ENCODE measurements at regions not wholly inside any gene's neighbourhood (a gene's known extent, or its start where the extent isn't known, plus 50 kb on each side); places are given as distances from the start of the nearest gene placed in this dataset.
A peak's percentile ranks its signal among the peaks of the same experiment; 100 is the strongest.
"Not testable (repeated sequence)": the region's sequence is repeated elsewhere in the genome, so short reads cannot be mapped to it uniquely, and the experiment has no call there.

DNA sequence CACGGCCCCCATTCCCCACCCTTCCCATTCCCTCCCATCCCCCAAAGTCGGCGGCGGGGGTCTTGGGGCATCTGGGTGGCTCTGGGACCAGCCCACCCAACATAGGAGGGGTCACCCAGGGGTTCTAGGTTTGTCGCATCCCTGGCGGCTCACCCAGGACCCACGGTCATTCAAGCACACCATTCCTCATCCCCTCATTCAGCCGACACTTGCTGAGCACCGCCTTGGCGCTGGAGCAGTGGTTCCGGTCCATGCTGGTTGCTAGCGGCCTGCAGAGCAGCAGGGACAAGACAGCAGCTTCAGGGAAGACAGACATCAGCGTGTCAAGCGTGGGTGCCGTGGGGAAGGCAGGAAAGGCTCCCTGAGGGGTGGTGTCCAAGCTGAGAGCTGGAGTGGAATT, 50.5 kb upstream of the OTOS start:
- Histone ChIP-seq H3K9me3 (ENCODE audit: low read length) (no peaks in the 10 kb centered on the region), H3K4me3 (ENCODE audit: low read length) (no peak overlapping the region), H3K27me3 (ENCODE audit: insufficient read depth, low read length, poor library complexity, severe bottlenecking) (no peaks in the 10 kb centered on the region), H3K4me1 (ENCODE audit: insufficient read depth, low read length) (no peaks in the 10 kb centered on the region), H3K36me3 (ENCODE audit: insufficient read depth, low read length) (no peaks in the 10 kb centered on the region), H3K27ac (ENCODE audit: low read depth, low read length) (no peak overlapping the region)
- Mint-ChIP-seq H3K36me3 (no peaks in the 10 kb centered on the region), H3K27me3 (peaks cover 13 to 37% of the 10 kb centered on the region in 2 donors), H3K27ac (no peak overlapping the region), H3K4me1 (no peaks in the 10 kb centered on the region), H3K9me3 (peaks cover 0 to 9% (median 7%) of the 10 kb centered on the region in 5 donors), H3K4me3 (no peak overlapping the region)
- ChIA-PET POLR2A (no interaction called here), CTCF (no interaction called here)
- no peak for DNase-seq

GRCh38 chr2:240192661-240193060, 52.2 kb upstream of the OTOS start:
- H3K4me1 Mint-ChIP-seq: no peaks in the 10 kb centered on the region
- H3K27ac ChIP-seq (ENCODE audit: low read depth, low read length): no peak overlapping the region
- no peaks in the 10 kb centered on the region for H3K4me1 ChIP-seq (ENCODE audit: insufficient read depth, low read length)
- no peaks in the 10 kb centered on the region for H3K27me3 ChIP-seq (ENCODE audit: insufficient read depth, low read length, poor library complexity, severe bottlenecking)
- peaks cover 11 to 40% of the 10 kb centered on the region in 2 donors for H3K27me3 Mint-ChIP-seq
- DNase-seq: no peak
- H3K4me3 ChIP-seq (ENCODE audit: low read length): no peak overlapping the region
- H3K27ac Mint-ChIP-seq: peak overlapping the region in 1 of 8 donors; percentile 35
- CTCF ChIA-PET: no interaction called here
- no peaks in the 10 kb centered on the region for H3K9me3 ChIP-seq (ENCODE audit: low read length)
- H3K9me3 Mint-ChIP-seq: peaks cover 0 to 7% (median 7%) of the 10 kb centered on the region in 5 donors
- POLR2A ChIA-PET: no interaction called here
- no peaks in the 10 kb centered on the region for H3K36me3 ChIP-seq (ENCODE audit: insufficient read depth, low read length)
- no peaks in the 10 kb centered on the region for H3K36me3 Mint-ChIP-seq
- no peak overlapping the region for H3K4me3 Mint-ChIP-seq

- H3K27me3 ChIP-seq (ENCODE audit: insufficient read depth, low read length, poor library complexity, severe bottlenecking); H3K9me3 Mint-ChIP-seq; DNase-seq; H3K36me3 ChIP-seq (ENCODE audit: insufficient read depth, low read length); H3K36me3 Mint-ChIP-seq; H3K9me3 ChIP-seq (ENCODE audit: low read length); POLR2A ChIA-PET; H3K27ac ChIP-seq (ENCODE audit: low read depth, low read length); H3K4me3 ChIP-seq (ENCODE audit: low read length); H3K4me1 Mint-ChIP-seq; H3K27ac Mint-ChIP-seq; H3K4me3 Mint-ChIP-seq; H3K4me1 ChIP-seq (ENCODE audit: insufficient read depth, low read length); CTCF ChIA-PET: not testable (repeated sequence)
- H3K27me3 Mint-ChIP-seq: peaks cover 11 to 36% of the 10 kb centered on the region in 2 donors
Observed at GRCh38 chr2:240194341-240194762, 53.9 kb upstream of the OTOS start.

DNA sequence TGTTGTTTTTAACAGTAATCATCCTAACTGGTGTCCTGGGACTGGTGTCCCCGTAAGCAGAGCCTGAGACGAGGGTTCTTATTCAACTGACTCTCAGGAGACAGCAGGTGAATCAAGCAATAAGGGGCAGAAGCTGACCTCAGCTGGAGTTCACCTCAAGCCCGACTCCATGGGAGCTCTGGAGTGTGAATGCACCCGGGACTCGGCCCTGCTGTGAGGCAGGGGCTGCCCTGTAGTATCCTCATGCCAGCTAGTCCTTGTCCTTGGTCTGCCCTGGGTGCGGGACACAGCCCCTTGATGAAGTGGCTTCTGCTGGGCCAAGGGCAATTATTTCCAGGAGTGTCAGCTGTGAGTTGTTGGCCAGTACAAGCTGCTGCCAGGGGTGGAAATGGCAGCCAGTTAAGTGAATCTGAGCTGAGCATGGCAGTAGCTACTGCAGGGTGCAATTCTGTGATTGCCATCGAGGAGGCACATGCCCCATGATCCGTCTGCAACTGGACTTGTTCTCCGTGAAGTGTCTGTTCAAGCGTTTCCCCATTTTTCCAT, 54.9 kb upstream of the OTOS start:
- Mint-ChIP-seq H3K4me1 (peaks cover 0 to 3% (median 2%) of the 10 kb centered on the region in 3 donors), H3K4me3 (peak overlapping the region in 1 of 7 donors; percentile 32), H3K27ac (no peak overlapping the region), H3K36me3 (no peaks in the 10 kb centered on the region), H3K27me3 (peaks cover 13 to 37% of the 10 kb centered on the region in 2 donors), H3K9me3 (no peaks in the 10 kb centered on the region)
- Histone ChIP-seq H3K36me3 (ENCODE audit: insufficient read depth, low read length) (no peaks in the 10 kb centered on the region), H3K4me3 (ENCODE audit: low read length) (no peak overlapping the region), H3K9me3 (ENCODE audit: low read length) (no peaks in the 10 kb centered on the region), H3K27ac (ENCODE audit: low read depth, low read length) (no peak overlapping the region), H3K4me1 (ENCODE audit: insufficient read depth, low read length) (no peaks in the 10 kb centered on the region), H3K27me3 (ENCODE audit: insufficient read depth, low read length, poor library complexity, severe bottlenecking) (no peaks in the 10 kb centered on the region)
- CTCF ChIA-PET: no interaction called here
- no peak for DNase-seq
- POLR2A ChIA-PET: no interaction called here

DNA sequence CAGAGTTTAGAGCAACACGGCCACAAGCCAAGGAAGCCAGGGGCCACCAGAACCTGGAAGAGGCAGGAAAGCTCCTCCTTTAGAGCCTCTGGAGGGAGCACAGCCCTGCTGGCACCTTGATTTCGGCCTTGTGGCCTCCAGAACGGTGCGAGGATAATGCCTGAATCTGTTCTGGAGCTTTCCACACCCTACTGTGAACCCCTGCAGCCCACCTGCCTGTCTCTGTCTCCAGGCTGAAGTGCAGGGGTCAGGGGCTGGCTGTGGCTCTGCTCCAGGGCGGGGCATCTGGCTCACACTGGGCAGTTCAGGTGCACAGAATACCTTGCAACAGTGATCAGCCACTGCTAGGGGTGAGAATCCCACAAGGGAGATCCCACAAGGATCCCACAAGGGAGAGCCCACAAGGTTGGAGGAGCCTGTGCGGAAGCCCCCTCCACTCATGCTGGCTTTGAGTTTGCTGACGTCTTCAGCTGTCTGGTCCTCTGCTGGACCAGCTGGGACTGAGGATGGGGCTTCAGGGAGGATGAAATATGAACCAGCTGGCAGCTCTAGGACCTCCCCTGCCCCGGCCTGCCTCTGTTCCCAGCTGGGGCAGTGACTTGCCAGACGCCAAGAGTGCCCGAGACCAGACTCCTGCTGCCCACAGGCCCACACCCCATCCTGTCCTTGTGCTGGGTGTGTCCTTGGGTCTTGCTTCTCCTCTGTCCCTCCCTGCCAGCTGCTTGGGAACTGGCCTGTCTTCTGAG, 56.4 kb upstream of the OTOS start:
- H3K27me3 ChIP-seq (ENCODE audit: insufficient read depth, low read length, poor library complexity, severe bottlenecking): no peaks in the 10 kb centered on the region
- H3K4me3 ChIP-seq (ENCODE audit: low read length): no peak overlapping the region
- no peaks in the 10 kb centered on the region for H3K36me3 Mint-ChIP-seq
- CTCF ChIA-PET: no interaction called here
- H3K27me3 Mint-ChIP-seq: peaks cover 10 to 39% of the 10 kb centered on the region in 2 donors
- no peaks in the 10 kb centered on the region for H3K36me3 ChIP-seq (ENCODE audit: insufficient read depth, low read length)
- H3K4me1 Mint-ChIP-seq: peaks cover 0 to 4% (median 3%) of the 10 kb centered on the region in 3 donors
- DNase-seq: no peak
- no peak overlapping the region for H3K4me3 Mint-ChIP-seq
- no peaks in the 10 kb centered on the region for H3K9me3 Mint-ChIP-seq
- H3K27ac ChIP-seq (ENCODE audit: low read depth, low read length): no peak overlapping the region
- H3K4me1 ChIP-seq (ENCODE audit: insufficient read depth, low read length): no peaks in the 10 kb centered on the region
- no peak overlapping the region for H3K27ac Mint-ChIP-seq
- no peaks in the 10 kb centered on the region for H3K9me3 ChIP-seq (ENCODE audit: low read length)
- POLR2A ChIA-PET: no interaction called here

DNA sequence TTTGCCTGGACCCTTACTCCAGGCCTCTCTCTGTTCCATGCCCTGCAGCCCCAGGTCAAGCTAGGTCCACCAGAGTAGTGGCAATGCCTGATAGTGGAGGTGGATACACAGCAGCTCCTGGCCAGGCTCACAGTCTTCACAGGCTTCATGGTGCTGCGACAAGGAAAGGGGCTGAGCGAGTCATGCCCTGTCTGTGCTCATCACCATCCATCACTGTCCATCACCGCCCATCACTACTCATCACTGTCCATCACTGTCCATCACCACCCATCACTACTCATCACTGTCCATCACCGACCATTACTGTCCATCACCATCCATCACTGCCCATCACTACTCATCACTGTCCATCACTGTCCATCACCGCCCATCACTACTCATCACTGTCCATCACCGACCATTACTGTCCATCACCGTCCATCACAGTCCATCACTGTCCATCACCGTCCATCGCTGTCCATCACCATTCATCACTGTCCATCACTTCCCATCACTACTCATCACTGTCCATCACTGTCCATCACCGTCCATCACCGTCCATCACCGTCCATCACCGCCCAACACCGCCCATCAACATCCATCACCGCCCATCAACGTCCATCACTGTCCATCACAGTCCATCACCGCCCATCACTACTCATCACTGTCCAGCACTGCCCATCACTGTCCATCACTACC, 57.1 kb upstream of the OTOS start:
- H3K27ac Mint-ChIP-seq: no peak overlapping the region
- DNase-seq: no peak
- peaks cover 0 to 4% (median 3%) of the 10 kb centered on the region in 3 donors for H3K4me1 Mint-ChIP-seq
- Histone ChIP-seq H3K4me1 (ENCODE audit: insufficient read depth, low read length) (no peaks in the 10 kb centered on the region), H3K27ac (ENCODE audit: low read depth, low read length) (no peak overlapping the region), H3K4me3 (ENCODE audit: low read length) (no peak overlapping the region), H3K27me3 (ENCODE audit: insufficient read depth, low read length, poor library complexity, severe bottlenecking) (no peaks in the 10 kb centered on the region), H3K36me3 (ENCODE audit: insufficient read depth, low read length) (no peaks in the 10 kb centered on the region), H3K9me3 (ENCODE audit: low read length) (no peaks in the 10 kb centered on the region)
- H3K36me3 Mint-ChIP-seq: no peaks in the 10 kb centered on the region
- ChIA-PET POLR2A (no interaction called here), CTCF (no interaction called here)
- no peak overlapping the region for H3K4me3 Mint-ChIP-seq
- H3K27me3 Mint-ChIP-seq: peaks cover 10 to 32% of the 10 kb centered on the region in 2 donors
- no peaks in the 10 kb centered on the region for H3K9me3 Mint-ChIP-seq

DNA sequence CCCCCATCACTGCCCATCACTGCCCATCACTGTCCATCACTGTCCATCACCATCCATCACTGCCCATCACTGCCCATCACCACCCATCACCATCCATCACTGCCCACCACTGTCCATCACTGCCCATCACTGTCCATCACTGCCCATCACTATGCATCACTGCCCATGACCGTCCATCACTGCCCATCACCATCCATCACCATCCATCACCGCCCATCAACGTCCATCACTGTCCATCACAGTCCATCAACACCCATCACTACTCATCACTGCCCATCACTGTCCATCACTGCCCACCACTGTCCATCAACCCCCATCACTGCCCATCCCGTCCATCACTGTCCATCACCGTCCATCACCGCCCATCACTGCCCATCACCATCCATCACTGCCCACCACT, 57.8 kb upstream of the OTOS start:
- no peak overlapping the region for H3K27ac ChIP-seq (ENCODE audit: low read depth, low read length)
- POLR2A ChIA-PET: no interaction called here
- no peak overlapping the region for H3K4me3 ChIP-seq (ENCODE audit: low read length)
- H3K27me3 Mint-ChIP-seq: peaks cover 10 to 34% of the 10 kb centered on the region in 2 donors
- DNase-seq: no peak
- H3K36me3 Mint-ChIP-seq: no peaks in the 10 kb centered on the region
- H3K9me3 Mint-ChIP-seq: peaks cover 0 to under 1% (median 0%) of the 10 kb centered on the region in 5 donors
- H3K9me3 ChIP-seq (ENCODE audit: low read length): no peaks in the 10 kb centered on the region
- peaks cover 0 to 4% (median 3%) of the 10 kb centered on the region in 3 donors for H3K4me1 Mint-ChIP-seq
- H3K36me3 ChIP-seq (ENCODE audit: insufficient read depth, low read length): no peaks in the 10 kb centered on the region
- H3K4me1 ChIP-seq (ENCODE audit: insufficient read depth, low read length): no peaks in the 10 kb centered on the region
- no peaks in the 10 kb centered on the region for H3K27me3 ChIP-seq (ENCODE audit: insufficient read depth, low read length, poor library complexity, severe bottlenecking)
- H3K27ac Mint-ChIP-seq: no peak overlapping the region
- no peak overlapping the region for H3K4me3 Mint-ChIP-seq
- CTCF ChIA-PET: no interaction called here

DNA sequence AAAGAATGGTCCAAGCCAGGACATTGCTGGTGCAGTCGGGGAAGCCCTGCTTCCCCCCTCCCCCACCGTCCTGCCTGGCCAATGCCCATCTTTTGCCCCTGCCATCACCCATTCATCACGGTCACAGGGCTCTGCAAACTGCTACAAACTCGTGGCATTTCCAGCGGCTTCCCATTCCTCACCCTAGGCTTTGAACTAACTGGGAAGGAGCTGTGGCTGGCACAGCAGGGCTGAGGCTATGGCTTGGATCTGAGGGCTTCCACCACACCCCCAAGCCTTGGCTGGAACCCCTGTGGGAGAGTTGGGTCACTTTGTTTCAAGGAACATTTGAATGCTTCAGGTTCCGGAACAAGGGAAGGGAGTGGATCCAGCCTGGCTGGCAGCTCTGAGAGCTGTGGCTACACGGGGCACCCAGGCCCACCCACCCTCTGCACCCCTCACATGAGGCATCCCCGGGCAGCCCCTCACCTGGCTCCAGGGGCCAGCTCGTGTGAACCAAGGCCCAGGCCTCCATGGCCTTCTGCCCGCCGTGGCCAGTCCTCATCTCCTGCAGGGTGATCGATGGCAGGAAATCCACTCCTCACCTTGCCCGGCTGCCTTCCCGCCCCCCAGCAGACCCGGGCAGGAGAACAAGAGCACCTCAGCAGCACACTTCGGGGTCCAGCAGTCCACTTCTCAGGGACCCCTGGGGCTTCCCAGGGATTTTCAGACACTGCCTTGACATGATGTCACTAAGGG, 58.8 kb upstream of the OTOS start:
- Histone ChIP-seq H3K4me1 (ENCODE audit: insufficient read depth, low read length) (no peaks in the 10 kb centered on the region), H3K4me3 (ENCODE audit: low read length) (no peak overlapping the region), H3K27ac (ENCODE audit: low read depth, low read length) (no peak overlapping the region), H3K36me3 (ENCODE audit: insufficient read depth, low read length) (no peaks in the 10 kb centered on the region), H3K9me3 (ENCODE audit: low read length) (no peaks in the 10 kb centered on the region), H3K27me3 (ENCODE audit: insufficient read depth, low read length, poor library complexity, severe bottlenecking) (no peaks in the 10 kb centered on the region)
- H3K4me1 Mint-ChIP-seq: peaks cover 0 to 4% (median 3%) of the 10 kb centered on the region in 3 donors
- no peak for DNase-seq
- H3K36me3 Mint-ChIP-seq: no peaks in the 10 kb centered on the region
- ChIA-PET POLR2A (no interaction called here), CTCF (no interaction called here)
- no peak overlapping the region for H3K4me3 Mint-ChIP-seq
- peaks cover 10 to 34% of the 10 kb centered on the region in 2 donors for H3K27me3 Mint-ChIP-seq
- peaks cover 0 to 2% (median 0%) of the 10 kb centered on the region in 5 donors for H3K9me3 Mint-ChIP-seq
- H3K27ac Mint-ChIP-seq: no peak overlapping the region

Measured in CD8-positive, alpha-beta memory T cell (primary cell).